A549 (cell line): ENCODE measurements at regions not wholly inside any gene's neighbourhood (a gene's known extent, or its start where the extent isn't known, plus 50 kb on each side); places are given as distances from the start of the nearest gene placed in this dataset.
A peak's percentile ranks its signal among the peaks of the same experiment; 100 is the strongest.

Experiments
- ATAC-seq, 2 experiments: fragments of 200-7000 bp in 1 of 2; fragments of >200 bp in 1 of 2; cut with Nextera tagmentation in 1 of 2; cut with Tn5 transposase in 1 of 2; 3 replicates each; pipeline versions ENCODE4 v1.8.0 to v1.9.1; 2018 to 2020; ENCODE audit warnings: mild to moderate bottlenecking in 1 of 2, moderate library complexity in 1 of 2
- CTCF ChIA-PET: fragments of 300-600 bp; sonication (Branson Sonifier 250); formaldehyde crosslinking; extraction: SDS; loops from one replicate; lab custom pipeline; 2021; ENCODE audit warnings: antibody characterized with exemption, inconsistent platforms; lab: Yijun Ruan, JAX
- POLR2A ChIA-PET: fragments of 350-600 bp; formaldehyde crosslinking; extraction: SDS; loops from one replicate; lab custom pipeline; 2021; ENCODE audit warnings: antibody characterized with exemption, inconsistent platforms; lab: Yijun Ruan, JAX
- DNase-seq, 2 experiments: peaks; one replicate each; pipeline versions ENCODE4 v3.0.0 to v3.0.0-alpha.2; 2011 to 2016; ENCODE audit warnings: low read depth in 1 of 2, low spot score in 1 of 2
- FAIRE-seq: peaks from 2 replicates; lab custom pipeline; 2011; peaks lifted over from hg19 to GRCh38; lab: Jason Lieb, UNC
- H3K27ac ChIP-seq, 2 experiments: fragments of >200 bp; sonication (Bioruptor Twin); formaldehyde crosslinking; 3 replicates each; pipeline ENCODE4 v1.5.1; 2016 to 2017
- H3K4me1 ChIP-seq: fragments of >200 bp; sonication (Bioruptor Twin); formaldehyde crosslinking; 3 replicates; pipeline ENCODE4 v1.6.1; 2016
- H3K4me2 ChIP-seq: fragments of >200 bp; sonication (Bioruptor Twin); formaldehyde crosslinking; 3 replicates; pipeline ENCODE4 v1.6.1; 2016
- H3K4me3 ChIP-seq: fragments of >200 bp; sonication (Bioruptor Twin); formaldehyde crosslinking; 3 replicates; pipeline ENCODE4 v1.5.1; 2016
- H3K9me3 ChIP-seq: fragments of >200 bp; sonication (Bioruptor Twin); formaldehyde crosslinking; 3 replicates; pipeline ENCODE4 v1.6.1; 2016
- CBX8 ChIP-seq: fragments of 200-600 bp; sonication (generic); IDR thresholded peaks from 2 replicates; pipeline ENCODE4 v1.6.1; 2016
- CTCF ChIP-seq: fragments of >200 bp; sonication (Bioruptor Twin); formaldehyde crosslinking; IDR thresholded peaks from 3 replicates; pipeline ENCODE4 v1.5.1; 2016
- EHMT2 ChIP-seq: fragments of 200-600 bp; sonication (generic); IDR thresholded peaks from 2 replicates; pipeline ENCODE4 v1.6.1; 2016; ENCODE audit warnings: antibody characterized with exemption, low read depth, mild to moderate bottlenecking, moderate library complexity
- ELK1 ChIP-seq: fragments of 150-350 bp; IDR thresholded peaks from 2 replicates; pipeline ENCODE4 v1.6.1; 2014; ENCODE audit warnings: low read depth, mild to moderate bottlenecking, low read length
- ESRRA ChIP-seq: fragments of 150-350 bp; IDR thresholded peaks from 2 replicates; pipeline ENCODE4 v1.6.1; 2014; ENCODE audit warnings: mild to moderate bottlenecking, low read length, borderline replicate concordance
- FOSB ChIP-seq: fragments of 250-450 bp; sonication (Bioruptor Pico); IDR thresholded peaks from 2 replicates; pipeline ENCODE4 v1.5.0; 2020; ENCODE audit warnings: mild to moderate bottlenecking, moderate library complexity
- FOXS1 ChIP-seq: fragments of 250-450 bp; sonication (Bioruptor Pico); IDR thresholded peaks from 2 replicates; pipeline ENCODE4 v1.5.0; 2020; ENCODE audit warnings: mild to moderate bottlenecking, moderate library complexity
- HES2 ChIP-seq: fragments of >200 bp; sonication (Bioruptor Twin); formaldehyde crosslinking; IDR thresholded peaks from 2 replicates; pipeline ENCODE4 v1.6.1; 2016
- HOXB5 ChIP-seq: fragments of 250-450 bp; sonication (Bioruptor Pico); IDR thresholded peaks from 2 replicates; pipeline ENCODE4 v1.5.0; 2020; ENCODE audit warnings: mild to moderate bottlenecking, moderate library complexity
- KDM1A ChIP-seq: fragments of 200-600 bp; sonication (generic); IDR thresholded peaks from 2 replicates; pipeline ENCODE4 v1.6.1; 2016; ENCODE audit warnings: low read depth, mild to moderate bottlenecking
- KDM5A ChIP-seq: fragments of 200-600 bp; sonication (generic); IDR thresholded peaks from 2 replicates; pipeline ENCODE4 v1.6.1; 2016; ENCODE audit warnings: antibody characterized with exemption, mild to moderate bottlenecking
- MYC ChIP-seq: IDR thresholded peaks from 2 replicates; pipeline ENCODE4 v1.6.1; 2012; ENCODE audit warnings: mild to moderate bottlenecking, inconsistent platforms, low read length, improper control_type of control experiment, borderline replicate concordance
- NFE2L2 ChIP-seq: fragments of 150-350 bp; conservative IDR thresholded peaks from 2 replicates; pipeline ENCODE4 v1.6.1; 2014; ENCODE audit warnings: low read length
- NR3C1 ChIP-seq: fragments of >200 bp; sonication (Bioruptor Twin); formaldehyde crosslinking; IDR thresholded peaks from 3 replicates; pipeline ENCODE4 v1.6.1; 2017
- PBX3 ChIP-seq: IDR thresholded peaks from 2 replicates; pipeline ENCODE4 v1.6.1; 2012
- PHF8 ChIP-seq: fragments of 200-600 bp; sonication (generic); IDR thresholded peaks from 2 replicates; pipeline ENCODE4 v1.6.1; 2016; ENCODE audit warnings: low read depth, mild to moderate bottlenecking, antibody characterized with exemption, moderate library complexity, borderline replicate concordance
- RAD21 ChIP-seq, 2 experiments: fragments of >200 bp in 1 of 2; sonication (Bioruptor Twin) in 1 of 2; formaldehyde crosslinking in 1 of 2; IDR thresholded peaks in 1 of 2; conservative IDR thresholded peaks in 1 of 2; 2 replicates in 1 of 2; 3 replicates in 1 of 2; pipeline ENCODE4 v1.6.1; 2012 to 2018; ENCODE audit warnings: inconsistent platforms in 1 of 2
- RNF2 ChIP-seq: fragments of 200-600 bp; sonication (generic); IDR thresholded peaks from 2 replicates; pipeline ENCODE4 v1.6.1; 2016; ENCODE audit warnings: low read depth, mild to moderate bottlenecking, antibody characterized with exemption, moderate library complexity, borderline replicate concordance
- ZC3H11A ChIP-seq: fragments of 450-650 bp; IDR thresholded peaks from 2 replicates; pipeline ENCODE4 v1.6.1; 2014; ENCODE audit warnings: antibody characterized with exemption, mild to moderate bottlenecking
- ZNF302 ChIP-seq: fragments of 250-450 bp; sonication (Bioruptor Pico); IDR thresholded peaks from 2 replicates; pipeline ENCODE4 v1.9.0; 2021; ENCODE audit warnings: inconsistent platforms, mild to moderate bottlenecking, moderate library complexity
- WGBS: methylation state at CpG from one replicate; pipeline ENCODE4 v1.1.6; 2017; ENCODE audit errors: missing lambda C conversion rate; 5-methylcytosine and 5-hydroxymethylcytosine counted together

GRCh38 chr19:13619203-13619632, 112.9 kb upstream of the CACNA1A start:
- TF ChIP-seq NR3C1 = no peak
- TF ChIP-seq ZC3H11A = no peak
- TF ChIP-seq HES2 = no peak
- TF ChIP-seq ZNF302 (CRISPR knock-in tag) = no peak
- TF ChIP-seq EHMT2 = no peak
- no peak for TF ChIP-seq NFE2L2
- no peak for TF ChIP-seq HOXB5 (CRISPR knock-in tag)
- TF ChIP-seq ELK1 = no peak
- ATAC-seq (no peak), DNase-seq (no peak), FAIRE-seq (no peak)
- Histone ChIP-seq H3K4me1 (peaks cover 14% of the 10 kb centered on the region; the same call in 2 of the 3 replicates), H3K4me3 (no peak overlapping the region), H3K4me2 (no peak overlapping the region), H3K9me3 (no peaks in the 10 kb centered on the region), H3K27ac (no peak overlapping the region)
- CTCF ChIA-PET = interaction anchor here (0.6 kb wide), 1 partner anchor 250 kb away, joined by 4 read pairs; no protein-coding TSS in a partner anchor
- POLR2A ChIA-PET = no interaction called here

- Histone ChIP-seq H3K4me3 (no peak overlapping the region), H3K9me3 (no peaks in the 10 kb centered on the region), H3K4me1 (no peaks in the 10 kb centered on the region), H3K4me2 (no peak overlapping the region), H3K27ac (no peak overlapping the region)
- WGBS = 19% methylated on average over 9 of the region's 9 CpGs
- FAIRE-seq (no peak), DNase-seq (no peak), ATAC-seq (peak in 1 of 2 experiments; percentile 63; a peak in 3 of 6 replicates)
- ChIA-PET POLR2A (no interaction called here), CTCF (interaction anchor here (1.5 to 2.3 kb wide), 2 partner anchors 10 to 26 kb away, joined by 5 to 6 read pairs; no protein-coding TSS in a partner anchor)
- no peak for TF ChIP-seq CBX8
- TF ChIP-seq MYC = no peak
- no peak for TF ChIP-seq FOXS1 (CRISPR knock-in tag)
- no peak for TF ChIP-seq ZNF302 (CRISPR knock-in tag)
- no peak for TF ChIP-seq FOSB (CRISPR knock-in tag)
- no peak for TF ChIP-seq CTCF
- TF ChIP-seq RNF2 = no peak
- no peak for TF ChIP-seq RAD21 (conservative IDR thresholded peaks at IDR 0.05 in 1 of 2, IDR thresholded peaks at IDR 0.05 in 1 of 2)
- TF ChIP-seq PBX3 = no peak
- TF ChIP-seq PHF8 = no peak
- no peak for TF ChIP-seq ESRRA
- no peak for TF ChIP-seq KDM1A
- no peak for TF ChIP-seq ELK1
- no peak for TF ChIP-seq KDM5A
Measured at GRCh38 chr19:13615890-13616289, 109.6 kb upstream of the CACNA1A start.
